Tibial nerve (tissue), 4 donors: ENCODE measurements at regions not wholly inside any gene's neighbourhood (a gene's known extent, or its start where the extent isn't known, plus 50 kb on each side); places are given as distances from the start of the nearest gene placed in this dataset.

Experiments used
- DNase-seq, 2 donors: peaks; one replicate each; pipeline ENCODE4 v3.0.0-alpha.2; 2019; ENCODE audit warnings: low spot score in 2 of 2
- H3K27ac ChIP-seq, 4 donors: fragments of 200-600 bp; sonication (generic) in 3 of 4; one replicate each; pipeline ENCODE4 v1.5.1; 2017 to 2019; ENCODE audit warnings: mild to moderate bottlenecking in 1 of 4
- H3K27me3 ChIP-seq, 2 donors: fragments of 200-600 bp; sonication (generic) in 1 of 2; one replicate each; pipeline versions ENCODE4 v1.5.1 to v1.6.0; 2017 to 2019
- H3K36me3 ChIP-seq, 3 donors: fragments of 200-600 bp; sonication (generic); one replicate each; pipeline ENCODE4 v1.5.1; 2018 to 2019
- H3K4me1 ChIP-seq, 4 donors: fragments of 200-600 bp; sonication (generic) in 3 of 4; one replicate each; pipeline ENCODE4 v1.5.1; 2017 to 2019
- H3K4me3 ChIP-seq, 4 donors: fragments of 200-600 bp; sonication (generic) in 3 of 4; one replicate each; pipeline ENCODE4 v1.5.1; 2017 to 2019; ENCODE audit warnings: mild to moderate bottlenecking in 1 of 4, moderate library complexity in 1 of 4
- H3K9me3 ChIP-seq, 4 donors: fragments of 200-600 bp; sonication (generic) in 3 of 4; one replicate each; pipeline ENCODE4 v1.5.1; 2017 to 2019
- CTCF ChIP-seq, 5 experiments: fragments of 200-600 bp in 3 of 5; fragments of 450-650 bp in 2 of 5; sonication (generic) in 3 of 5; IDR thresholded peaks; one replicate each; pipeline ENCODE4 v1.5.1; 2016 to 2019; ENCODE audit warnings: antibody characterized with exemption in 5 of 5, mild to moderate bottlenecking in 3 of 5, moderate library complexity in 2 of 5
- EP300 ChIP-seq, 2 donors: sonication (generic); formaldehyde crosslinking; IDR thresholded peaks; one replicate each; pipeline ENCODE4 v1.6.1; 2017; ENCODE audit warnings: antibody characterized with exemption in 2 of 2, mild to moderate bottlenecking in 1 of 2
- POLR2A ChIP-seq, 2 donors: fragments of 450-650 bp; IDR thresholded peaks; one replicate each; pipeline ENCODE4 v1.6.1; 2017; ENCODE audit warnings: antibody characterized with exemption in 2 of 2, mild to moderate bottlenecking in 2 of 2, moderate library complexity in 2 of 2
- WGBS, 2 donors: methylation state at CpG; one replicate each; pipeline ENCODE4 v1.1.5; 2018; 5-methylcytosine and 5-hydroxymethylcytosine counted together

- Histone ChIP-seq H3K27me3 (no peaks in the 10 kb centered on the region), H3K9me3 (no peaks in the 10 kb centered on the region), H3K4me1 (no peaks in the 10 kb centered on the region), H3K4me3 (no peak overlapping the region), H3K27ac (no peak overlapping the region), H3K36me3 (no peaks in the 10 kb centered on the region)
- WGBS, 2 donors = 97 to 100% methylated on average over 1 of the region's 1 CpG
- TF ChIP-seq POLR2A (IDR thresholded peaks at IDR 0.05) = no peak
- no peak for TF ChIP-seq CTCF (IDR thresholded peaks at IDR 0.05)
- TF ChIP-seq EP300 (IDR thresholded peaks at IDR 0.05) = no peak
- no peak for DNase-seq
Observed at GRCh38 chr7:85386460-85386859, 199.6 kb upstream of the SEMA3D start.

- H3K27me3 ChIP-seq = no peaks in the 10 kb centered on the region
- DNase-seq = no peak
- H3K4me3 ChIP-seq = no peak overlapping the region
- no peaks in the 10 kb centered on the region for H3K9me3 ChIP-seq
- no peaks in the 10 kb centered on the region for H3K4me1 ChIP-seq
- WGBS, 2 donors = 83 to 88% methylated on average over 2 of the region's 2 CpGs
- no peaks in the 10 kb centered on the region for H3K36me3 ChIP-seq
- no peak overlapping the region for H3K27ac ChIP-seq
- TF ChIP-seq POLR2A (IDR thresholded peaks at IDR 0.05) (no peak), CTCF (IDR thresholded peaks at IDR 0.05) (no peak), EP300 (IDR thresholded peaks at IDR 0.05) (no peak)
Observed at GRCh38 chr7:85384392-85384791, 197.5 kb upstream of the SEMA3D start.

DNA sequence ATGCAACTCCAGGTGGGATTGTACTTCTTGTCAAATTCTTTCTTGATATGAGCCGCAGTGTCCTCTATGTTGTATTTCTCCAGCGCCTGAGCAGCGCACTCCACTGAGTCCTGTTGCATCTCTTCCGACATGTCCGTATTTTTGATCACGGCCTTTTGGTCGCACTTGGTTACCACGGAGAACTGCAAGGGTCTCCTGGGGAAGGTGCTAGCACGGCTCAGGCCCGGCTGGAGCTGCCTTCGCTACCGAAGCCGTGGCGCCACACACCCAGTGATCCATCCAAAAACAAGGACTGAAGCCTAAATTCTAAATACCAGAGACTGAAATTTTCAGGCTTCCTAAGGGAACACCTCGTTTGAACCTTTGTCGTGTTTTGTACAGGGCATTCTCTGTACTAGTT lies 194.4 kb upstream of the SEMA3D start:
- Histone ChIP-seq H3K36me3 (no peaks in the 10 kb centered on the region), H3K27ac (no peak overlapping the region), H3K4me3 (no peak overlapping the region), H3K4me1 (no peaks in the 10 kb centered on the region), H3K27me3 (no peaks in the 10 kb centered on the region), H3K9me3 (no peaks in the 10 kb centered on the region)
- TF ChIP-seq POLR2A (IDR thresholded peaks at IDR 0.05) (no peak), EP300 (IDR thresholded peaks at IDR 0.05) (no peak), CTCF (IDR thresholded peaks at IDR 0.05) (no peak)
- no peak for DNase-seq
- 94% methylated on average over 16 of the region's 16 CpGs for WGBS, 2 donors

GRCh38 chr7:85376589-85376988 lies 189.7 kb upstream of the SEMA3D start:
- WGBS, 2 donors = 92 to 93% methylated on average over 2 of the region's 2 CpGs
- TF ChIP-seq EP300 (IDR thresholded peaks at IDR 0.05) (no peak), CTCF (IDR thresholded peaks at IDR 0.05) (no peak), POLR2A (IDR thresholded peaks at IDR 0.05) (no peak)

DNA sequence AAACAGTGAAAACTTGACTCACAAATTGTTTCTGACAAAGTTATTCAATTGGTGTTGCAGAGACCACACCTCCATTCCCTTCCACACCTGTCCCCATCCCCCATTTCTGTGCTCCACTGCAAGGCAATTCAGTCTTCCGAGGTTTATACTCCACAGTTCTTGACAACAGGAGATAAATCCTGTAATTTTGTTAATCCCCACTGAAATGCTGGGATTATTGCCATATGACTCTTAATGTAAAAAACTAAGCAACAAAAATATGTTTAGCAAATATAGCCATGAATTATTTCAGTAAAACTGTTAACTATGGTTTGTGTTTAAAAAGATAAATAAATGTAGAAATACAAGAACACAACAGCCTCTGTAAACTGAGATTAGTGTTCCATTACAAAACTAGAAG lies 170.1 kb upstream of the SEMA3D start:
- WGBS, 2 donors = 76 to 78% methylated on average over 1 of the region's 1 CpG
- Histone ChIP-seq H3K4me1 (no peaks in the 10 kb centered on the region), H3K36me3 (no peaks in the 10 kb centered on the region), H3K4me3 (no peak overlapping the region), H3K27me3 (no peaks in the 10 kb centered on the region), H3K9me3 (no peaks in the 10 kb centered on the region), H3K27ac (no peak overlapping the region)
- TF ChIP-seq POLR2A (IDR thresholded peaks at IDR 0.05) = no peak
- no peak for TF ChIP-seq EP300 (IDR thresholded peaks at IDR 0.05)
- no peak for DNase-seq

More at GRCh38 chr7:85376589-85376988, 189.7 kb upstream of the SEMA3D start:
- Histone ChIP-seq H3K4me3 (no peak overlapping the region), H3K27ac (no peak overlapping the region), H3K27me3 (no peaks in the 10 kb centered on the region), H3K4me1 (no peaks in the 10 kb centered on the region), H3K9me3 (no peaks in the 10 kb centered on the region), H3K36me3 (no peaks in the 10 kb centered on the region)
- DNase-seq = no peak

GRCh38 chr7:85343484-85343883 lies 156.6 kb upstream of the SEMA3D start:
- Histone ChIP-seq H3K36me3 (no peaks in the 10 kb centered on the region), H3K4me3 (no peak overlapping the region), H3K27ac (no peak overlapping the region), H3K4me1 (no peaks in the 10 kb centered on the region), H3K9me3 (no peaks in the 10 kb centered on the region), H3K27me3 (no peaks in the 10 kb centered on the region)
- no peak for TF ChIP-seq EP300 (IDR thresholded peaks at IDR 0.05)
- no peak for TF ChIP-seq CTCF (IDR thresholded peaks at IDR 0.05)
- TF ChIP-seq POLR2A (IDR thresholded peaks at IDR 0.05) = no peak
- no peak for DNase-seq
